Activated T-cell treated with anti-CD3 and anti-CD28 coated beads, Interleukin-2, amount 50 U/mL, for 24 hours (primary cell): ENCODE measurements at regions not wholly inside any gene's neighbourhood (a gene's known extent, or its start where the extent isn't known, plus 50 kb on each side); places are given as distances from the start of the nearest gene placed in this dataset.

Experiments
- DNase-seq: peaks from one replicate; pipeline ENCODE4 v3.0.0-alpha.2; 2020
- H3K27ac Mint-ChIP-seq: 2 replicates; pipeline ENCODE4 v1.8.0; 2020; ENCODE audit warnings: mild to moderate bottlenecking, mixed read lengths
- H3K27me3 Mint-ChIP-seq: 2 replicates; pipeline ENCODE4 v1.8.0; 2020; ENCODE audit warnings: mixed read lengths
- H3K36me3 Mint-ChIP-seq: 2 replicates; pipeline ENCODE4 v1.8.0; 2020; ENCODE audit warnings: low read depth, mixed read lengths
- H3K4me1 Mint-ChIP-seq: 2 replicates; pipeline ENCODE4 v1.8.0; 2020; ENCODE audit warnings: low read depth, mixed read lengths
- H3K4me3 Mint-ChIP-seq: 2 replicates; pipeline ENCODE4 v1.8.0; 2020; ENCODE audit warnings: mild to moderate bottlenecking, moderate library complexity, mixed read lengths
- H3K9me3 Mint-ChIP-seq: 2 replicates; pipeline ENCODE4 v1.8.0; 2020; ENCODE audit warnings: mixed read lengths

- no peak for DNase-seq
- Mint-ChIP-seq H3K27ac (no peak overlapping the region), H3K4me1 (no peaks in the 10 kb centered on the region), H3K36me3 (no peaks in the 10 kb centered on the region), H3K27me3 (peaks cover 40% of the 10 kb centered on the region), H3K4me3 (no peak overlapping the region), H3K9me3 (no peaks in the 10 kb centered on the region)
Measured at GRCh38 chr3:24831221-24831620, 336.6 kb upstream of the THRB start.

GRCh38 chr3:24832891-24833290 is 338.2 kb upstream of the THRB start:
- Mint-ChIP-seq H3K4me3 (no peak overlapping the region), H3K27me3 (peaks cover 30% of the 10 kb centered on the region), H3K36me3 (no peaks in the 10 kb centered on the region), H3K4me1 (no peaks in the 10 kb centered on the region), H3K27ac (no peak overlapping the region), H3K9me3 (no peaks in the 10 kb centered on the region)
- DNase-seq, result no peak

- H3K4me3 Mint-ChIP-seq, result no peak overlapping the region
- H3K4me1 Mint-ChIP-seq, result no peaks in the 10 kb centered on the region
- DNase-seq, result no peak
- no peak overlapping the region for H3K27ac Mint-ChIP-seq
- H3K27me3 Mint-ChIP-seq, result peaks cover 19% of the 10 kb centered on the region
- no peaks in the 10 kb centered on the region for H3K9me3 Mint-ChIP-seq
- no peaks in the 10 kb centered on the region for H3K36me3 Mint-ChIP-seq
Measured at GRCh38 chr3:24834442-24834841, 339.8 kb upstream of the THRB start.

- no peak for DNase-seq
- Mint-ChIP-seq H3K36me3 (no peaks in the 10 kb centered on the region), H3K27me3 (peaks cover 8% of the 10 kb centered on the region), H3K4me3 (no peak overlapping the region), H3K4me1 (no peaks in the 10 kb centered on the region), H3K9me3 (no peaks in the 10 kb centered on the region), H3K27ac (no peak overlapping the region)
Measured at GRCh38 chr3:24835510-24835909, 340.9 kb upstream of the THRB start.

GRCh38 chr3:24837601-24838000 is 343.0 kb upstream of the THRB start:
- DNase-seq, result no peak
- no peaks in the 10 kb centered on the region for H3K4me1 Mint-ChIP-seq
- H3K27me3 Mint-ChIP-seq, result no peaks in the 10 kb centered on the region
- no peaks in the 10 kb centered on the region for H3K9me3 Mint-ChIP-seq
- H3K36me3 Mint-ChIP-seq, result no peaks in the 10 kb centered on the region
- H3K4me3 Mint-ChIP-seq, result no peak overlapping the region
- no peak overlapping the region for H3K27ac Mint-ChIP-seq

- no peaks in the 10 kb centered on the region for H3K4me1 Mint-ChIP-seq
- no peaks in the 10 kb centered on the region for H3K36me3 Mint-ChIP-seq
- no peak overlapping the region for H3K4me3 Mint-ChIP-seq
- no peaks in the 10 kb centered on the region for H3K9me3 Mint-ChIP-seq
- H3K27me3 Mint-ChIP-seq, result no peaks in the 10 kb centered on the region
- DNase-seq, result no peak
- H3K27ac Mint-ChIP-seq, result no peak overlapping the region
Measured at GRCh38 chr3:24838533-24838932, 343.9 kb upstream of the THRB start.

- no peak overlapping the region for H3K4me3 Mint-ChIP-seq
- H3K27me3 Mint-ChIP-seq, result no peaks in the 10 kb centered on the region
- H3K9me3 Mint-ChIP-seq, result no peaks in the 10 kb centered on the region
- no peaks in the 10 kb centered on the region for H3K36me3 Mint-ChIP-seq
- no peak for DNase-seq
- H3K27ac Mint-ChIP-seq, result no peak overlapping the region
- H3K4me1 Mint-ChIP-seq, result no peaks in the 10 kb centered on the region
Measured at GRCh38 chr3:24843955-24844354, 349.3 kb upstream of the THRB start.

- Mint-ChIP-seq H3K27ac (no peak overlapping the region), H3K27me3 (no peaks in the 10 kb centered on the region), H3K36me3 (no peaks in the 10 kb centered on the region), H3K9me3 (no peaks in the 10 kb centered on the region), H3K4me1 (no peaks in the 10 kb centered on the region), H3K4me3 (no peak overlapping the region)
- no peak for DNase-seq
Measured at GRCh38 chr3:24845524-24846155, 351.0 kb upstream of the THRB start.

- Mint-ChIP-seq H3K4me3 (no peak overlapping the region), H3K36me3 (no peaks in the 10 kb centered on the region), H3K9me3 (no peaks in the 10 kb centered on the region), H3K27me3 (no peaks in the 10 kb centered on the region), H3K27ac (no peak overlapping the region), H3K4me1 (no peaks in the 10 kb centered on the region)
- DNase-seq, result no peak
Measured at GRCh38 chr3:24846286-24846860, 351.7 kb upstream of the THRB start.

- no peaks in the 10 kb centered on the region for H3K27me3 Mint-ChIP-seq
- no peak overlapping the region for H3K4me3 Mint-ChIP-seq
- H3K36me3 Mint-ChIP-seq, result no peaks in the 10 kb centered on the region
- H3K4me1 Mint-ChIP-seq, result no peaks in the 10 kb centered on the region
- H3K9me3 Mint-ChIP-seq, result no peaks in the 10 kb centered on the region
- no peak for DNase-seq
- H3K27ac Mint-ChIP-seq, result no peak overlapping the region
Measured at GRCh38 chr3:24850245-24850644, 355.6 kb upstream of the THRB start.

- no peaks in the 10 kb centered on the region for H3K27me3 Mint-ChIP-seq
- H3K27ac Mint-ChIP-seq, result no peak overlapping the region
- H3K4me3 Mint-ChIP-seq, result no peak overlapping the region
- no peaks in the 10 kb centered on the region for H3K36me3 Mint-ChIP-seq
- H3K9me3 Mint-ChIP-seq, result no peaks in the 10 kb centered on the region
- DNase-seq, result no peak
- H3K4me1 Mint-ChIP-seq, result no peaks in the 10 kb centered on the region
Measured at GRCh38 chr3:24853685-24854490, 359.2 kb upstream of the THRB start.

GRCh38 chr3:24854748-24855147 is 360.1 kb upstream of the THRB start:
- H3K36me3 Mint-ChIP-seq, result no peaks in the 10 kb centered on the region
- H3K27ac Mint-ChIP-seq, result no peak overlapping the region
- H3K4me1 Mint-ChIP-seq, result no peaks in the 10 kb centered on the region
- no peaks in the 10 kb centered on the region for H3K27me3 Mint-ChIP-seq
- H3K9me3 Mint-ChIP-seq, result no peaks in the 10 kb centered on the region
- DNase-seq, result no peak
- no peak overlapping the region for H3K4me3 Mint-ChIP-seq

- peaks cover 2% of the 10 kb centered on the region for H3K9me3 Mint-ChIP-seq
- no peak overlapping the region for H3K27ac Mint-ChIP-seq
- no peak for DNase-seq
- no peaks in the 10 kb centered on the region for H3K4me1 Mint-ChIP-seq
- no peaks in the 10 kb centered on the region for H3K36me3 Mint-ChIP-seq
- no peaks in the 10 kb centered on the region for H3K27me3 Mint-ChIP-seq
- no peak overlapping the region for H3K4me3 Mint-ChIP-seq
Measured at GRCh38 chr3:24857945-24858344, 363.3 kb upstream of the THRB start.

- Mint-ChIP-seq H3K4me3 (no peak overlapping the region), H3K36me3 (no peaks in the 10 kb centered on the region), H3K27ac (no peak overlapping the region), H3K27me3 (no peaks in the 10 kb centered on the region), H3K4me1 (no peaks in the 10 kb centered on the region), H3K9me3 (peaks cover 7% of the 10 kb centered on the region)
- DNase-seq, result no peak
Measured at GRCh38 chr3:24863215-24863614, 368.6 kb upstream of the THRB start.

- no peak for DNase-seq
- Mint-ChIP-seq H3K27me3 (no peaks in the 10 kb centered on the region), H3K9me3 (peaks cover 5% of the 10 kb centered on the region), H3K4me3 (no peak overlapping the region), H3K4me1 (no peaks in the 10 kb centered on the region), H3K36me3 (no peaks in the 10 kb centered on the region), H3K27ac (no peak overlapping the region)
Measured at GRCh38 chr3:24867783-24868182, 373.1 kb upstream of the THRB start.
